Retina (tissue), 1 donor: ENCODE measurements at regions not wholly inside any gene's neighbourhood (a gene's known extent, or its start where the extent isn't known, plus 50 kb on each side); places are given as distances from the start of the nearest gene placed in this dataset.

Experiments
- DNase-seq: peaks from one replicate; pipeline ENCODE4 v3.0.0-alpha.2; 2016

- DNase-seq: peak; percentile 51
Measured at GRCh38 chr2:88802026-88802425, 110.6 kb downstream of the RPIA start.

- no peak for DNase-seq
Measured at GRCh38 chr2:88807237-88807962, 115.9 kb downstream of the RPIA start.

- DNase-seq: no peak
Measured at GRCh38 chr2:88808083-88808482, 116.6 kb downstream of the RPIA start.

GRCh38 chr2:88808652-88809051 lies 117.2 kb downstream of the RPIA start:
- DNase-seq: no peak

GRCh38 chr2:88809216-88809615 lies 117.7 kb downstream of the RPIA start:
- DNase-seq: no peak

GRCh38 chr2:88810017-88810416 lies 118.5 kb downstream of the RPIA start:
- DNase-seq: no peak

GRCh38 chr2:88810488-88810887 lies 119.0 kb downstream of the RPIA start:
- no peak for DNase-seq

- no peak for DNase-seq
Measured at GRCh38 chr2:88811233-88811632, 119.8 kb downstream of the RPIA start.

GRCh38 chr2:88811681-88812080 lies 120.2 kb downstream of the RPIA start:
- no peak for DNase-seq

GRCh38 chr2:88813612-88814011 lies 122.1 kb downstream of the RPIA start:
- DNase-seq: no peak

- DNase-seq: no peak
Measured at GRCh38 chr2:88815282-88815681, 123.8 kb downstream of the RPIA start.

- no peak for DNase-seq
Measured at GRCh38 chr2:88815697-88816096, 124.2 kb downstream of the RPIA start.

- no peak for DNase-seq
Measured at GRCh38 chr2:88818381-88818780, 126.9 kb downstream of the RPIA start.

- DNase-seq: no peak
Measured at GRCh38 chr2:88824951-88825350, 133.5 kb downstream of the RPIA start.

GRCh38 chr2:88826399-88826798 lies 134.9 kb downstream of the RPIA start:
- DNase-seq: no peak

GRCh38 chr2:88827821-88828220 lies 136.3 kb downstream of the RPIA start:
- DNase-seq: no peak

GRCh38 chr2:88828397-88829137 lies 137.1 kb downstream of the RPIA start:
- DNase-seq: no peak

- DNase-seq: no peak
Measured at GRCh38 chr2:88829607-88830463, 138.4 kb downstream of the RPIA start.

- no peak for DNase-seq
Measured at GRCh38 chr2:88831071-88831791, 139.8 kb downstream of the RPIA start.

- DNase-seq: peak; percentile 26
Measured at GRCh38 chr2:88831792-88832248, 140.3 kb downstream of the RPIA start.

- DNase-seq: no peak
Measured at GRCh38 chr2:88832311-88832991, 141.0 kb downstream of the RPIA start.

GRCh38 chr2:88832992-88833389 lies 141.5 kb downstream of the RPIA start:
- no peak for DNase-seq
